SK-N-SH treated with all-trans-retinoic acid at 6 μM for 48 hours (cell line): ENCODE measurements at regions not wholly inside any gene's neighbourhood (a gene's known extent, or its start where the extent isn't known, plus 50 kb on each side); places are given as distances from the start of the nearest gene placed in this dataset.

Experiments
- ATAC-seq: fragments of 200-7000 bp; cut with Tn5 transposase; 3 replicates; pipeline ENCODE4 v1.9.1; 2020; ENCODE audit warnings: mild to moderate bottlenecking, moderate library complexity
- ARNTL ChIP-seq: fragments of 450-650 bp; formaldehyde crosslinking; IDR thresholded peaks from 2 replicates; pipeline ENCODE4 v1.5.0; 2020; ENCODE audit warnings: low read depth, mild to moderate bottlenecking, moderate library complexity, borderline replicate concordance
- BACH2 ChIP-seq: fragments of 250-450 bp; sonication (Bioruptor Pico); IDR thresholded peaks from 2 replicates; pipeline ENCODE4 v1.9.0; 2021; ENCODE audit warnings: mild to moderate bottlenecking, borderline replicate concordance
- CREB5 ChIP-seq: fragments of 250-450 bp; sonication (Bioruptor Pico); IDR thresholded peaks from 2 replicates; pipeline ENCODE4 v1.5.1; 2020; ENCODE audit warnings: low read depth, mild to moderate bottlenecking, moderate library complexity
- CSDC2 ChIP-seq: fragments of 250-450 bp; sonication (Bioruptor Pico); IDR thresholded peaks from 2 replicates; pipeline ENCODE4 v1.5.0; 2020; ENCODE audit warnings: mild to moderate bottlenecking, moderate library complexity
- ESRRG ChIP-seq: fragments of 250-450 bp; sonication (Bioruptor Pico); IDR thresholded peaks from 2 replicates; pipeline ENCODE4 v1.6.1; 2021; ENCODE audit warnings: mild to moderate bottlenecking
- GLIS3 ChIP-seq: fragments of 250-450 bp; sonication (Bioruptor Pico); IDR thresholded peaks from 2 replicates; pipeline ENCODE4 v1.5.0; 2020; ENCODE audit warnings: mild to moderate bottlenecking, moderate library complexity
- ISL1 ChIP-seq: fragments of 250-450 bp; sonication (Bioruptor Pico); IDR thresholded peaks from 2 replicates; pipeline ENCODE4 v2.1.2; 2022; ENCODE audit warnings: mild to moderate bottlenecking, moderate library complexity
- OSR1 ChIP-seq: fragments of 250-450 bp; sonication (Bioruptor Pico); IDR thresholded peaks from 2 replicates; pipeline ENCODE4 v1.8.0; 2022; ENCODE audit warnings: moderate library complexity, mild to moderate bottlenecking, inconsistent platforms
- PATZ1 ChIP-seq: fragments of 250-450 bp; sonication (Bioruptor Pico); IDR thresholded peaks from 2 replicates; pipeline ENCODE4 v1.8.0; 2020; ENCODE audit warnings: mild to moderate bottlenecking, moderate library complexity, borderline replicate concordance
- PPARA ChIP-seq: fragments of 250-450 bp; sonication (Bioruptor Pico); IDR thresholded peaks from 2 replicates; pipeline ENCODE4 v1.5.0; 2020; ENCODE audit warnings: mild to moderate bottlenecking, borderline replicate concordance
- RARB ChIP-seq: fragments of 250-450 bp; sonication (Bioruptor Pico); IDR thresholded peaks from 2 replicates; pipeline ENCODE4 v1.8.0; 2021; ENCODE audit warnings: mild to moderate bottlenecking, moderate library complexity
- SNAI2 ChIP-seq: fragments of 250-450 bp; sonication (Bioruptor Pico); IDR thresholded peaks from 2 replicates; pipeline ENCODE4 v1.5.0; 2020; ENCODE audit warnings: mild to moderate bottlenecking, moderate library complexity
- TCF4 ChIP-seq: fragments of 250-450 bp; sonication (Bioruptor Pico); IDR thresholded peaks from 2 replicates; pipeline ENCODE4 v1.8.0; 2021; ENCODE audit warnings: mild to moderate bottlenecking, moderate library complexity, borderline replicate concordance
- TOX ChIP-seq: fragments of 250-450 bp; sonication (Bioruptor Pico); IDR thresholded peaks from 2 replicates; pipeline ENCODE4 v1.8.0; 2021; ENCODE audit warnings: mild to moderate bottlenecking, moderate library complexity, borderline replicate concordance
- ZC3H10 ChIP-seq: fragments of 250-450 bp; sonication (Bioruptor Pico); IDR thresholded peaks from 2 replicates; pipeline ENCODE4 v1.5.1; 2021; ENCODE audit warnings: mild to moderate bottlenecking, moderate library complexity
- ZFP3 ChIP-seq: fragments of 250-450 bp; sonication (Bioruptor Pico); IDR thresholded peaks from 2 replicates; pipeline ENCODE4 v1.5.0; 2020; ENCODE audit warnings: mild to moderate bottlenecking, moderate library complexity
- ZFP30 ChIP-seq: fragments of 450-650 bp; formaldehyde crosslinking; IDR thresholded peaks from 2 replicates; pipeline ENCODE4 v1.5.0; 2022; ENCODE audit warnings: mild to moderate bottlenecking, moderate library complexity
- ZNF565 ChIP-seq: fragments of 450-650 bp; formaldehyde crosslinking; conservative IDR thresholded peaks from 2 replicates; pipeline ENCODE4 v1.5.0; 2020; ENCODE audit warnings: low read depth, mild to moderate bottlenecking, moderate library complexity
- ZNF70 ChIP-seq: fragments of 450-650 bp; formaldehyde crosslinking; IDR thresholded peaks from 2 replicates; pipeline ENCODE4 v1.5.0; 2020; ENCODE audit warnings: mild to moderate bottlenecking, moderate library complexity
- ZNF8 ChIP-seq: fragments of 450-650 bp; formaldehyde crosslinking; IDR thresholded peaks from 2 replicates; pipeline ENCODE4 v1.5.0; 2020; ENCODE audit warnings: mild to moderate bottlenecking, moderate library complexity
- TF ChIP-seq, protein P1 (sequence below): fragments of 250-450 bp; sonication (Bioruptor Pico); IDR thresholded peaks from 2 replicates; pipeline ENCODE4 v1.8.0; 2021; ENCODE audit warnings: low read depth, mild to moderate bottlenecking, moderate library complexity, borderline replicate concordance
- TF ChIP-seq, protein P2 (sequence below): fragments of 250-450 bp; sonication (Bioruptor Pico); IDR thresholded peaks from 2 replicates; pipeline ENCODE4 v1.5.0; 2020; ENCODE audit warnings: mild to moderate bottlenecking, moderate library complexity

DNA sequence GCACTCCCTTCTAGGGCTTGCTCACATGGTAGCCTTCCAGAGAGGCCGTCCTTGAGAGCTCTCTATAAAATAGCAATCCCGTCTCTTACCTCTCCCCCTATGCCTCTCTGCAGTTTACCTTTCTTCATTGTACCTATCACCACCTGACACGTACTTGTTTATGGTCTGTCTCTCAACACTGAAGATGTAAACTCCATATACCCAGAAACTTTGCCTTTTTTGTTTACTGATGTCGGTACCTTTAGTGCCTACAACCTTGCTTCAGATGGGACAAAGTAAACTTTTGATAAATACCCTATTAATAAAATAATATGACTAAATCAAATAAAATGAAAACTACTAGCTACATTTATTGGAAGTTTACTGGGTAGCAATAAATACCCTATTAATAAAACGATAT, 220.6 kb downstream of the GPAM start:
- no peak for ATAC-seq
- no peak for TF ChIP-seq ZC3H10 (CRISPR knock-in tag)
- TF ChIP-seq CSDC2 (CRISPR knock-in tag), result no peak
- no peak for TF ChIP-seq PPARA (CRISPR knock-in tag)
- no peak for TF ChIP-seq ISL1 (CRISPR knock-in tag)
- no peak for TF ChIP-seq ZNF70 (CRISPR knock-in tag)
- no peak for TF ChIP-seq PATZ1 (CRISPR knock-in tag)
- TF ChIP-seq ZNF565, result no peak
- TF ChIP-seq RARB (CRISPR knock-in tag), result no peak
- no peak for TF ChIP-seq CREB5
- TF ChIP-seq TOX (CRISPR knock-in tag), result no peak
- TF ChIP-seq ZNF8, result no peak
- TF ChIP-seq GLIS3, result no peak

GRCh38 chr10:111967116-111967515, 216.4 kb downstream of the GPAM start:
- ATAC-seq, result no peak
- TF ChIP-seq PPARA (CRISPR knock-in tag) (no peak), BACH2 (no peak), ARNTL (no peak), RARB (CRISPR knock-in tag) (no peak), ZFP30 (CRISPR knock-in tag) (no peak), SNAI2 (CRISPR knock-in tag) (no peak), ISL1 (CRISPR knock-in tag) (no peak), ZNF8 (no peak), CSDC2 (CRISPR knock-in tag) (no peak), TCF4 (CRISPR knock-in tag) (no peak), ESRRG (CRISPR knock-in tag) (no peak), TOX (CRISPR knock-in tag) (no peak), ZNF70 (CRISPR knock-in tag) (no peak), ZNF565 (no peak), CREB5 (no peak), OSR1 (CRISPR knock-in tag) (no peak), ZFP3 (no peak), GLIS3 (no peak), PATZ1 (CRISPR knock-in tag) (no peak)
- TF ChIP-seq, protein P1, sequence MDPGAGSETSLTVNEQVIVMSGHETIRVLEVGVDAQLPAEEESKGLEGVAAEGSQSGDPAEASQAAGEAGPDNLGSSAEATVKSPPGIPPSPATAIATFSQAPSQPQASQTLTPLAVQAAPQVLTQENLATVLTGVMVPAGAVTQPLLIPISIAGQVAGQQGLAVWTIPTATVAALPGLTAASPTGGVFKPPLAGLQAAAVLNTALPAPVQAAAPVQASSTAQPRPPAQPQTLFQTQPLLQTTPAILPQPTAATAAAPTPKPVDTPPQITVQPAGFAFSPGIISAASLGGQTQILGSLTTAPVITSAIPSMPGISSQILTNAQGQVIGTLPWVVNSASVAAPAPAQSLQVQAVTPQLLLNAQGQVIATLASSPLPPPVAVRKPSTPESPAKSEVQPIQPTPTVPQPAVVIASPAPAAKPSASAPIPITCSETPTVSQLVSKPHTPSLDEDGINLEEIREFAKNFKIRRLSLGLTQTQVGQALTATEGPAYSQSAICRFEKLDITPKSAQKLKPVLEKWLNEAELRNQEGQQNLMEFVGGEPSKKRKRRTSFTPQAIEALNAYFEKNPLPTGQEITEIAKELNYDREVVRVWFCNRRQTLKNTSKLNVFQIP (CRISPR knock-in tag), result no peak

DNA sequence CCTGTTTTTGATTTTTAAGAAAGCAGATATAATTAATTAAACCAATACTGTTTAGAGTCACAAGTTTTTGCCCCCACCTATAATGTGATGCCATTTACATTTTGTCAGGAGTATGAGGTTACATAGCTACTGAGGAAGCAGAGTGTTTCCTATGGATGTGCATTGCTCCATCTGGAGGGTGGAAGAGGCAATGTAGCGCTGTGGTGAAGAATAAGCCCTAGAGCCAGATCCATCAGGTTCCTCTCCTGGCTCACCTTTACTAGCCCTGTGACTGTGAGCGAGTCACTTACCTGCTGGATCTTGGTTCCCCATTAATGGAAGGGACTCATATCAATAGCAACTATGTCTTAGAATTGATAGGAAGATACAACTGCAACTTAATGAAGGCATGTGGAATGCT, 216.0 kb downstream of the GPAM start:
- TF ChIP-seq PPARA (CRISPR knock-in tag) (no peak), ZFP30 (CRISPR knock-in tag) (no peak), RARB (CRISPR knock-in tag) (no peak), ZNF565 (no peak)
- TF ChIP-seq, protein P2, sequence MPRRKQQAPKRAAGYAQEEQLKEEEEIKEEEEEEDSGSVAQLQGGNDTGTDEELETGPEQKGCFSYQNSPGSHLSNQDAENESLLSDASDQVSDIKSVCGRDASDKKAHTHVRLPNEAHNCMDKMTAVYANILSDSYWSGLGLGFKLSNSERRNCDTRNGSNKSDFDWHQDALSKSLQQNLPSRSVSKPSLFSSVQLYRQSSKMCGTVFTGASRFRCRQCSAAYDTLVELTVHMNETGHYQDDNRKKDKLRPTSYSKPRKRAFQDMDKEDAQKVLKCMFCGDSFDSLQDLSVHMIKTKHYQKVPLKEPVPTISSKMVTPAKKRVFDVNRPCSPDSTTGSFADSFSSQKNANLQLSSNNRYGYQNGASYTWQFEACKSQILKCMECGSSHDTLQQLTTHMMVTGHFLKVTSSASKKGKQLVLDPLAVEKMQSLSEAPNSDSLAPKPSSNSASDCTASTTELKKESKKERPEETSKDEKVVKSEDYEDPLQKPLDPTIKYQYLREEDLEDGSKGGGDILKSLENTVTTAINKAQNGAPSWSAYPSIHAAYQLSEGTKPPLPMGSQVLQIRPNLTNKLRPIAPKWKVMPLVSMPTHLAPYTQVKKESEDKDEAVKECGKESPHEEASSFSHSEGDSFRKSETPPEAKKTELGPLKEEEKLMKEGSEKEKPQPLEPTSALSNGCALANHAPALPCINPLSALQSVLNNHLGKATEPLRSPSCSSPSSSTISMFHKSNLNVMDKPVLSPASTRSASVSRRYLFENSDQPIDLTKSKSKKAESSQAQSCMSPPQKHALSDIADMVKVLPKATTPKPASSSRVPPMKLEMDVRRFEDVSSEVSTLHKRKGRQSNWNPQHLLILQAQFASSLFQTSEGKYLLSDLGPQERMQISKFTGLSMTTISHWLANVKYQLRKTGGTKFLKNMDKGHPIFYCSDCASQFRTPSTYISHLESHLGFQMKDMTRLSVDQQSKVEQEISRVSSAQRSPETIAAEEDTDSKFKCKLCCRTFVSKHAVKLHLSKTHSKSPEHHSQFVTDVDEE (CRISPR knock-in tag), result no peak
- ATAC-seq, result no peak
